Dedifferentiated amniotic fluid mesenchymal stem cell (primary cell): ENCODE measurements at regions not wholly inside any gene's neighbourhood (a gene's known extent, or its start where the extent isn't known, plus 50 kb on each side); places are given as distances from the start of the nearest gene placed in this dataset.

ENCODE experiments used
- DNase-seq: peaks from one replicate; pipeline ENCODE4 v3.0.0-alpha.2; 2016; ENCODE audit errors: extremely low spot score

- no peak for DNase-seq
Measured at GRCh38 chr6:68391953-68392352, 243.1 kb upstream of the ADGRB3 start.

GRCh38 chr6:68372991-68373390 is 262.1 kb upstream of the ADGRB3 start:
- no peak for DNase-seq

- DNase-seq, result no peak
Measured at GRCh38 chr6:68368845-68369244, 266.2 kb upstream of the ADGRB3 start.

- no peak for DNase-seq
Measured at GRCh38 chr6:68364271-68364805, 270.7 kb upstream of the ADGRB3 start.

- no peak for DNase-seq
Measured at GRCh38 chr6:68343901-68344300, 291.2 kb upstream of the ADGRB3 start.

- DNase-seq, result no peak
Measured at GRCh38 chr6:68342286-68342685, 292.8 kb upstream of the ADGRB3 start.

- DNase-seq, result no peak
Measured at GRCh38 chr6:68339488-68340131, 295.5 kb upstream of the ADGRB3 start.

- no peak for DNase-seq
Measured at GRCh38 chr6:68333442-68333841, 301.6 kb upstream of the ADGRB3 start.

GRCh38 chr6:68328156-68328555 is 306.9 kb upstream of the ADGRB3 start:
- no peak for DNase-seq

GRCh38 chr6:68326762-68327161 is 308.3 kb upstream of the ADGRB3 start:
- DNase-seq, result no peak

- no peak for DNase-seq
Measured at GRCh38 chr6:68317366-68317765, 317.7 kb upstream of the ADGRB3 start.

- no peak for DNase-seq
Measured at GRCh38 chr6:68313911-68314310, 321.2 kb upstream of the ADGRB3 start.

- DNase-seq, result no peak
Measured at GRCh38 chr6:68307301-68307700, 327.8 kb upstream of the ADGRB3 start.

- DNase-seq, result no peak
Measured at GRCh38 chr6:68296126-68296525, 339.0 kb upstream of the ADGRB3 start.

- DNase-seq, result no peak
Measured at GRCh38 chr6:68282646-68283045, 352.4 kb upstream of the ADGRB3 start.

GRCh38 chr6:68279793-68280557 is 355.1 kb upstream of the ADGRB3 start:
- DNase-seq, result no peak

- no peak for DNase-seq
Measured at GRCh38 chr6:68273297-68273696, 361.8 kb upstream of the ADGRB3 start.

- no peak for DNase-seq
Measured at GRCh38 chr6:68256391-68256790, 378.7 kb upstream of the ADGRB3 start.

- DNase-seq, result no peak
Measured at GRCh38 chr6:68252632-68253031, 382.4 kb upstream of the ADGRB3 start.

- DNase-seq, result no peak
Measured at GRCh38 chr6:68247782-68248181, 387.3 kb upstream of the ADGRB3 start.

GRCh38 chr6:68240726-68241125 is 394.4 kb upstream of the ADGRB3 start:
- DNase-seq, result no peak

- no peak for DNase-seq
Measured at GRCh38 chr6:68239034-68239433, 396.0 kb upstream of the ADGRB3 start.

GRCh38 chr6:68238097-68238601 is 396.9 kb upstream of the ADGRB3 start:
- no peak for DNase-seq
